Activated naive CD8-positive, alpha-beta T cell treated with anti-CD3 and anti-CD28 coated beads, Interleukin-2, amount 10 ng/mL, durations not matched to agents 7 days and 5 days (primary cell): ENCODE measurements at regions not wholly inside any gene's neighbourhood (a gene's known extent, or its start where the extent isn't known, plus 50 kb on each side); places are given as distances from the start of the nearest gene placed in this dataset. TPM values are rescaled to one million over a fixed set of nuclear protein-coding genes. Genes with fewer than 3 reads are reported as not detected.

Experiments used
- microRNA-seq: library from miRNA; unstranded; fragments of <30 nt; microRNA quantifications from one replicate; pipeline ENCODE4 v1.2.0, GENCODE V29; 2022

Small RNA genes in the stretch of these regions (microRNA-seq; reads per million reads assigned to microRNA genes)
- gene MIR4533 (not detected), gene MIR548AG2 (not detected), gene MIR646 (not detected)
